Loucy (cell line): ENCODE measurements at regions not wholly inside any gene's neighbourhood (a gene's known extent, or its start where the extent isn't known, plus 50 kb on each side); places are given as distances from the start of the nearest gene placed in this dataset.

Source experiments
- H2AFZ ChIP-seq: fragments of 200-600 bp; sonication (generic); 2 replicates; pipeline ENCODE4 v1.6.0; 2016; ENCODE audit warnings: antibody characterized with exemption, mild to moderate bottlenecking, low read length, moderate library complexity
- H3F3A ChIP-seq: fragments of 200-600 bp; 2 replicates; pipeline ENCODE4 v1.6.0; 2016; ENCODE audit warnings: antibody characterized with exemption, low read depth, mild to moderate bottlenecking
- H3K27me3 ChIP-seq: fragments of 200-600 bp; sonication (generic); 2 replicates; pipeline ENCODE4 v1.6.1; 2014; ENCODE audit warnings: low read length, mild to moderate bottlenecking; ENCODE audit not compliant: insufficient read depth, poor library complexity, severe bottlenecking
- H3K36me3 ChIP-seq: fragments of 200-600 bp; sonication (generic); 2 replicates; pipeline ENCODE4 v1.6.1; 2016; ENCODE audit warnings: low read length; ENCODE audit not compliant: insufficient read depth
- H3K4me1 ChIP-seq: fragments of 200-600 bp; sonication (generic); 2 replicates; pipeline ENCODE4 v1.5.1; 2014; ENCODE audit warnings: low read length, mild to moderate bottlenecking; ENCODE audit not compliant: insufficient read depth, poor library complexity, severe bottlenecking
- H3K4me2 ChIP-seq: fragments of 200-600 bp; sonication (generic); 2 replicates; pipeline ENCODE4 v1.6.0; 2014; ENCODE audit warnings: antibody characterized with exemption, low read length, low read depth, mild to moderate bottlenecking; ENCODE audit not compliant: poor library complexity, severe bottlenecking
- H3K4me3 ChIP-seq: fragments of 200-600 bp; sonication (generic); 2 replicates; pipeline ENCODE4 v1.5.1; 2014; ENCODE audit warnings: low read length, mild to moderate bottlenecking, mixed read lengths; ENCODE audit not compliant: poor library complexity, severe bottlenecking
- H3K79me2 ChIP-seq: fragments of 200-600 bp; sonication (generic); 2 replicates; pipeline ENCODE4 v1.6.1; 2014; ENCODE audit warnings: low read length; ENCODE audit not compliant: insufficient read depth
- H3K9ac ChIP-seq: fragments of 200-600 bp; sonication (generic); 2 replicates; pipeline ENCODE4 v1.6.0; 2014; ENCODE audit warnings: mild to moderate bottlenecking, low read depth, low read length, moderate library complexity; ENCODE audit not compliant: poor library complexity, severe bottlenecking
- H3K9me2 ChIP-seq: fragments of 200-600 bp; sonication (generic); replicated peaks from 2 replicates; pipeline ENCODE4 v1.6.1; 2016; ENCODE audit warnings: low read depth, low read length, mixed read lengths
- H3K9me3 ChIP-seq: fragments of 200-600 bp; sonication (generic); 2 replicates; pipeline ENCODE4 v1.6.1; 2014; ENCODE audit warnings: mild to moderate bottlenecking, antibody characterized with exemption, low read length, low read depth; ENCODE audit not compliant: insufficient read depth
- H4K20me1 ChIP-seq: fragments of 200-600 bp; sonication (generic); 2 replicates; pipeline ENCODE4 v1.6.0; 2014; ENCODE audit warnings: antibody characterized with exemption, low read length, mild to moderate bottlenecking; ENCODE audit not compliant: insufficient read depth, poor library complexity, severe bottlenecking
- CTCF ChIP-seq: fragments of 200-600 bp; sonication (generic); conservative IDR thresholded peaks from 2 replicates; pipeline ENCODE4 v1.5.1; 2014; ENCODE audit warnings: mild to moderate bottlenecking, antibody characterized with exemption, low read length
- EZH2phosphoT487 ChIP-seq: fragments of 200-600 bp; IDR thresholded peaks from 2 replicates; pipeline ENCODE4 v1.6.1; 2018; ENCODE audit warnings: antibody characterized with exemption, mild to moderate bottlenecking, moderate library complexity, borderline replicate concordance

DNA sequence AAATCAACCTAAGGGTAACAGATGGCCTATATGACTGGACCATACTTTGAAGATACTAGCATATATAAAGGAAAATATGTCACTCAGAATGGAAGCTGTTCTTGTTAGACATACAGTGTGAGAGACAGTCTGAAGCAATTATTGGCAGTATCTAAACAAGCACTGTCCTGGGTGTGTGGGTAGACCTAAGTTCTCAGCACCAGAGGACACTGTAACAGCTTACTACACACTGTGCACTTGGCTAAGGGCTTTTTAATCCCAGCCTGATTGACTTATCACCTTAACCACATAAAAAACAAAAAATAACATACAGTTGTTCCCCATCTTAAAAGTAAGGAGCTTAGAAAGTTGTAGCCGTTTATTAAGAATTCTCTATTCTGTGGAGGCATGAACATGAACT lies 1066.1 kb upstream of the FANCL start:
- Histone ChIP-seq H4K20me1 (no peaks in the 10 kb centered on the region), H3K4me2 (no peak overlapping the region), H3K79me2 (no peaks in the 10 kb centered on the region), H3K9me3 (no peaks in the 10 kb centered on the region), H2AFZ (no peak overlapping the region), H3F3A (no peaks in the 10 kb centered on the region), H3K4me1 (peaks cover 6% of the 10 kb centered on the region), H3K9me2 (no peaks in the 10 kb centered on the region), H3K4me3 (no peak overlapping the region), H3K27me3 (peaks cover 11% of the 10 kb centered on the region), H3K9ac (no peak overlapping the region), H3K36me3 (no peaks in the 10 kb centered on the region)
- TF ChIP-seq EZH2phosphoT487 (no peak), CTCF (no peak)

DNA sequence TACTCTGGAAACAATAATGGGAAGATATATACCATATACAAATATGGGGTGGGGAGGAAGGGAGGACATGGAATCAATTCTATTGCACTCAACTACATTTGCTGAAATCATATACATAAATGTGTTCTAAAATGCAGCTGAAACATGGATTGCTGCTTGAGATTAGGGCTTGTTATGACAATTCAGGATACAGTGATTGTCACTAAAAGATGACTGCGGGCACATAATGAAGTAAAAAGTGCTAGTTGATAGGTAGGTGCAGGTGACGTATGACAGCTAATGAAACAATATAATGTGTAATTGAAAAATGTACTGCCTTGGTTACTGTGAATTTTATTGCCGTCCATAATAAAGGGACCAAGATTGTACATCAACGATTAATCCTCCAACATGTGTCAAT lies 1062.1 kb upstream of the FANCL start:
- H2AFZ ChIP-seq = no peak overlapping the region
- no peaks in the 10 kb centered on the region for H3K9me2 ChIP-seq
- H3K36me3 ChIP-seq = no peaks in the 10 kb centered on the region
- H3F3A ChIP-seq = no peaks in the 10 kb centered on the region
- H3K79me2 ChIP-seq = no peaks in the 10 kb centered on the region
- TF ChIP-seq CTCF (no peak), EZH2phosphoT487 (no peak)
- no peak overlapping the region for H3K9ac ChIP-seq
- H3K27me3 ChIP-seq = no peaks in the 10 kb centered on the region
- no peaks in the 10 kb centered on the region for H3K9me3 ChIP-seq
- no peaks in the 10 kb centered on the region for H4K20me1 ChIP-seq
- peaks cover 5% of the 10 kb centered on the region for H3K4me1 ChIP-seq
- H3K4me3 ChIP-seq = no peak overlapping the region
- no peak overlapping the region for H3K4me2 ChIP-seq

- no peak overlapping the region for H3K4me3 ChIP-seq
- H3K4me1 ChIP-seq = no peaks in the 10 kb centered on the region
- H3K9me2 ChIP-seq = no peaks in the 10 kb centered on the region
- H3K4me2 ChIP-seq = no peak overlapping the region
- no peak overlapping the region for H2AFZ ChIP-seq
- no peaks in the 10 kb centered on the region for H3K79me2 ChIP-seq
- H3K27me3 ChIP-seq = no peaks in the 10 kb centered on the region
- no peaks in the 10 kb centered on the region for H4K20me1 ChIP-seq
- no peak for TF ChIP-seq EZH2phosphoT487
- no peak for TF ChIP-seq CTCF
- H3K9me3 ChIP-seq = no peaks in the 10 kb centered on the region
- no peak overlapping the region for H3K9ac ChIP-seq
- H3F3A ChIP-seq = no peaks in the 10 kb centered on the region
- H3K36me3 ChIP-seq = no peaks in the 10 kb centered on the region
Observed at GRCh38 chr2:59302683-59303082, 1061.6 kb upstream of the FANCL start.
